Smooth muscle cell (in vitro differentiated cells): ENCODE measurements at regions not wholly inside any gene's neighbourhood (a gene's known extent, or its start where the extent isn't known, plus 50 kb on each side); places are given as distances from the start of the nearest gene placed in this dataset.

Experiments
- DNase-seq: peaks from one replicate; lab custom pipeline; 2025; ENCODE audit not compliant: unreplicated experiment; lab: John Stamatoyannopoulos, UW
- H2AFZ ChIP-seq: fragments of 200-600 bp; sonication (generic); 2 replicates; pipeline ENCODE4 v1.6.0; 2016; ENCODE audit warnings: antibody characterized with exemption, low read depth, mild to moderate bottlenecking
- H3F3A ChIP-seq: fragments of 200-600 bp; sonication (generic); 2 replicates; pipeline ENCODE4 v1.6.0; 2017; ENCODE audit warnings: antibody characterized with exemption, low read depth
- H3K27ac ChIP-seq: fragments of 200-600 bp; sonication (generic); 2 replicates; pipeline ENCODE4 v1.5.1; 2016; ENCODE audit warnings: low read depth, mild to moderate bottlenecking
- H3K27me3 ChIP-seq: fragments of 200-600 bp; sonication (generic); 2 replicates; pipeline ENCODE4 v1.6.1; 2016; ENCODE audit warnings: low read depth, mild to moderate bottlenecking
- H3K36me3 ChIP-seq: fragments of 200-600 bp; sonication (generic); 2 replicates; pipeline ENCODE4 v1.5.1; 2016; ENCODE audit warnings: low read depth
- H3K4me1 ChIP-seq: fragments of 200-600 bp; sonication (generic); 2 replicates; pipeline ENCODE4 v1.5.1; 2016; ENCODE audit warnings: low read depth
- H3K4me2 ChIP-seq: fragments of 200-600 bp; sonication (generic); 2 replicates; pipeline ENCODE4 v1.6.0; 2016; ENCODE audit warnings: mild to moderate bottlenecking
- H3K4me3 ChIP-seq: fragments of 200-600 bp; sonication (generic); 2 replicates; pipeline ENCODE4 v1.5.1; 2016; ENCODE audit warnings: mild to moderate bottlenecking
- H3K79me2 ChIP-seq: fragments of 200-600 bp; sonication (generic); 2 replicates; pipeline ENCODE4 v1.6.0; 2016; ENCODE audit warnings: low read depth, mild to moderate bottlenecking
- H3K9ac ChIP-seq: fragments of 200-600 bp; sonication (generic); 2 replicates; pipeline ENCODE4 v1.6.0; 2016; ENCODE audit warnings: low read depth
- H3K9me3 ChIP-seq: fragments of 200-600 bp; sonication (generic); replicated peaks from 2 replicates; pipeline ENCODE4 v1.5.1; 2016; ENCODE audit warnings: low read depth
- H4K20me1 ChIP-seq: fragments of 200-600 bp; sonication (generic); 2 replicates; pipeline ENCODE4 v1.6.0; 2016; ENCODE audit warnings: low read depth
- WGBS: methylation state at CpG from one replicate; pipeline ENCODE4 v1.1.7; 2016; ENCODE audit warnings: low lambda C conversion rate; 5-methylcytosine and 5-hydroxymethylcytosine counted together
- TF ChIP-seq, protein P1 (sequence below): fragments of 200-600 bp; sonication (generic); IDR thresholded peaks from 2 replicates; pipeline ENCODE4 v1.5.1; 2017; ENCODE audit warnings: borderline replicate concordance, mild to moderate bottlenecking, antibody characterized with exemption; ENCODE audit not compliant: insufficient read depth, poor library complexity, severe bottlenecking

- no peaks in the 10 kb centered on the region for H3F3A ChIP-seq
- no peaks in the 10 kb centered on the region for H3K4me1 ChIP-seq
- no peaks in the 10 kb centered on the region for H3K9me3 ChIP-seq
- no peaks in the 10 kb centered on the region for H4K20me1 ChIP-seq
- TF ChIP-seq, protein P1, sequence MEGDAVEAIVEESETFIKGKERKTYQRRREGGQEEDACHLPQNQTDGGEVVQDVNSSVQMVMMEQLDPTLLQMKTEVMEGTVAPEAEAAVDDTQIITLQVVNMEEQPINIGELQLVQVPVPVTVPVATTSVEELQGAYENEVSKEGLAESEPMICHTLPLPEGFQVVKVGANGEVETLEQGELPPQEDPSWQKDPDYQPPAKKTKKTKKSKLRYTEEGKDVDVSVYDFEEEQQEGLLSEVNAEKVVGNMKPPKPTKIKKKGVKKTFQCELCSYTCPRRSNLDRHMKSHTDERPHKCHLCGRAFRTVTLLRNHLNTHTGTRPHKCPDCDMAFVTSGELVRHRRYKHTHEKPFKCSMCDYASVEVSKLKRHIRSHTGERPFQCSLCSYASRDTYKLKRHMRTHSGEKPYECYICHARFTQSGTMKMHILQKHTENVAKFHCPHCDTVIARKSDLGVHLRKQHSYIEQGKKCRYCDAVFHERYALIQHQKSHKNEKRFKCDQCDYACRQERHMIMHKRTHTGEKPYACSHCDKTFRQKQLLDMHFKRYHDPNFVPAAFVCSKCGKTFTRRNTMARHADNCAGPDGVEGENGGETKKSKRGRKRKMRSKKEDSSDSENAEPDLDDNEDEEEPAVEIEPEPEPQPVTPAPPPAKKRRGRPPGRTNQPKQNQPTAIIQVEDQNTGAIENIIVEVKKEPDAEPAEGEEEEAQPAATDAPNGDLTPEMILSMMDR, result no peak
- H3K9ac ChIP-seq, result no peak overlapping the region
- no peak overlapping the region for H3K4me2 ChIP-seq
- no peak for DNase-seq
- no peak overlapping the region for H3K4me3 ChIP-seq
- no peak overlapping the region for H2AFZ ChIP-seq
- no peaks in the 10 kb centered on the region for H3K79me2 ChIP-seq
- no peaks in the 10 kb centered on the region for H3K27me3 ChIP-seq
- WGBS, result 75% methylated on average over 2 of the region's 2 CpGs
- H3K36me3 ChIP-seq, result no peaks in the 10 kb centered on the region
- no peak overlapping the region for H3K27ac ChIP-seq
These were observed 76.5 kb downstream of the ARL4C start for GRCh38 chr2:234420408-234420807.

GRCh38 chr2:234419726-234420125, 77.2 kb downstream of the ARL4C start:
- TF ChIP-seq, protein P1, result no peak

DNA sequence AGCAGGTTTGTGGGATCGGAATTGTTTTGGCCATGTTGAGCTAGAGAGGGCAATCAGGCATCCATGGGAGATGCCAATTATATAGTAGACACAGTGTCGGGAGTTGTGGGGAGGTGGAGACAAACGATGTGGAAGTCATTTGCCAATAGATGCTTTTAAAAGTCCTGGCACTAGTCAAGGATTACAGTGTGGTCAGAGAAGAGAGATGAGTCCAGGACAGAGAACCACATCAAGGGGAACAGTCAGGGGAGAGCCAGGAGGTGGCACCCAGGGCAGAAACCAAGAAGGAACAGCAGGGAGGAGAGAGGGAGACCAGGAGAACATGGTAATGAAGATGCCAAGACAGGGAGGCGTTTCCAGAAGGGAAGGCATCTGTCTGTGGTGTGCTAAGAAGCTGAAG, 81.2 kb downstream of the ARL4C start:
- no peaks in the 10 kb centered on the region for H4K20me1 ChIP-seq
- H3K4me3 ChIP-seq, result no peak overlapping the region
- TF ChIP-seq, protein P1, result no peak
- no peak overlapping the region for H3K4me2 ChIP-seq
- no peaks in the 10 kb centered on the region for H3F3A ChIP-seq
- DNase-seq, result no peak
- peaks cover 4% of the 10 kb centered on the region for H3K4me1 ChIP-seq
- no peaks in the 10 kb centered on the region for H3K36me3 ChIP-seq
- H3K27me3 ChIP-seq, result no peaks in the 10 kb centered on the region
- 72% methylated on average over 4 of the region's 4 CpGs for WGBS
- H3K9ac ChIP-seq, result no peak overlapping the region
- H3K9me3 ChIP-seq, result no peaks in the 10 kb centered on the region
- H2AFZ ChIP-seq, result no peak overlapping the region
- H3K27ac ChIP-seq, result no peak overlapping the region
- H3K79me2 ChIP-seq, result no peaks in the 10 kb centered on the region

More at GRCh38 chr2:234419726-234420125, 77.2 kb downstream of the ARL4C start:
- H3K79me2 ChIP-seq, result no peaks in the 10 kb centered on the region
- no peaks in the 10 kb centered on the region for H4K20me1 ChIP-seq
- no peaks in the 10 kb centered on the region for H3K9me3 ChIP-seq
- H3F3A ChIP-seq, result no peaks in the 10 kb centered on the region
- H3K27me3 ChIP-seq, result no peaks in the 10 kb centered on the region
- H3K4me2 ChIP-seq, result no peak overlapping the region
- no peak overlapping the region for H3K27ac ChIP-seq
- no peaks in the 10 kb centered on the region for H3K4me1 ChIP-seq
- WGBS, result 70% methylated on average over 5 of the region's 5 CpGs
- no peak overlapping the region for H3K4me3 ChIP-seq
- no peak overlapping the region for H3K9ac ChIP-seq
- H2AFZ ChIP-seq, result no peak overlapping the region
- no peak for DNase-seq
- no peaks in the 10 kb centered on the region for H3K36me3 ChIP-seq

GRCh38 chr2:234414596-234414995, 82.3 kb downstream of the ARL4C start:
- 79% methylated on average over 6 of the region's 6 CpGs for WGBS
- no peak overlapping the region for H3K27ac ChIP-seq
- no peak overlapping the region for H3K4me2 ChIP-seq

More at GRCh38 chr2:234414596-234414995, 82.3 kb downstream of the ARL4C start:
- no peaks in the 10 kb centered on the region for H3K27me3 ChIP-seq
- no peaks in the 10 kb centered on the region for H4K20me1 ChIP-seq
- no peak for DNase-seq
- no peak overlapping the region for H2AFZ ChIP-seq
- H3K9ac ChIP-seq, result no peak overlapping the region
- no peaks in the 10 kb centered on the region for H3K9me3 ChIP-seq
- no peaks in the 10 kb centered on the region for H3K36me3 ChIP-seq
- H3K4me1 ChIP-seq, result peaks cover 15% of the 10 kb centered on the region
- no peak overlapping the region for H3K4me3 ChIP-seq
- TF ChIP-seq, protein P1, result no peak
- no peaks in the 10 kb centered on the region for H3F3A ChIP-seq
- no peaks in the 10 kb centered on the region for H3K79me2 ChIP-seq
